ENCODE measurements at regions not wholly inside any gene's neighbourhood (a gene's known extent, or its start where the extent isn't known, plus 50 kb on each side); places are given as distances from the start of the nearest gene placed in this dataset.
"Not testable (repeated sequence)": the region's sequence is repeated elsewhere in the genome, so short reads cannot be mapped to it uniquely, and the experiment has no call there.

DNA sequence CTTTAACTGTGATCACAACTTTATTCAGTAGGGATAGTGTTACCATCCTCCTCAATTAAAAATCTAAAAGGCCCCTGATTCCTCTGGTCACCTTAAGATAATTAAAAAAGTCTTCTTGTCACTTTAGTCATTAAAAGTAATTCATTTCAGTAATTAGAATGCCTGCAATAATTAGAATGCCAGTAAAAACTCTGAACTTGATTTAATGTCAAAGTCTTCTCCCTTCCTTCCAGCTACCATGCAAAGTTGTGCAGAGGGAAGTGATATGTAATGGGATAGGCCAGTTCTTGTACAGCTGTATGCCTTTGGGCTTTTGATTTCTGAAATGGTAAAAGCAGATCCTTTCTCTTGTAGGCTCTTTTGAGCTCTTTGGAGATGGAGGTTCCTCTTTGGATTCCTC is 417.2 kb downstream of the ADAM29 start:
- Histone ChIP-seq H3K27ac (no peak overlapping the region), H3K4me1 (no peaks in the 10 kb centered on the region), H3K27me3 (no peaks in the 10 kb centered on the region), H3K4me3 (no peak overlapping the region), H3K9me3 (no peaks in the 10 kb centered on the region), H3K36me3 (no peaks in the 10 kb centered on the region)
- DNase-seq: no peak
- no peak for ATAC-seq
- TF ChIP-seq, protein P1, sequence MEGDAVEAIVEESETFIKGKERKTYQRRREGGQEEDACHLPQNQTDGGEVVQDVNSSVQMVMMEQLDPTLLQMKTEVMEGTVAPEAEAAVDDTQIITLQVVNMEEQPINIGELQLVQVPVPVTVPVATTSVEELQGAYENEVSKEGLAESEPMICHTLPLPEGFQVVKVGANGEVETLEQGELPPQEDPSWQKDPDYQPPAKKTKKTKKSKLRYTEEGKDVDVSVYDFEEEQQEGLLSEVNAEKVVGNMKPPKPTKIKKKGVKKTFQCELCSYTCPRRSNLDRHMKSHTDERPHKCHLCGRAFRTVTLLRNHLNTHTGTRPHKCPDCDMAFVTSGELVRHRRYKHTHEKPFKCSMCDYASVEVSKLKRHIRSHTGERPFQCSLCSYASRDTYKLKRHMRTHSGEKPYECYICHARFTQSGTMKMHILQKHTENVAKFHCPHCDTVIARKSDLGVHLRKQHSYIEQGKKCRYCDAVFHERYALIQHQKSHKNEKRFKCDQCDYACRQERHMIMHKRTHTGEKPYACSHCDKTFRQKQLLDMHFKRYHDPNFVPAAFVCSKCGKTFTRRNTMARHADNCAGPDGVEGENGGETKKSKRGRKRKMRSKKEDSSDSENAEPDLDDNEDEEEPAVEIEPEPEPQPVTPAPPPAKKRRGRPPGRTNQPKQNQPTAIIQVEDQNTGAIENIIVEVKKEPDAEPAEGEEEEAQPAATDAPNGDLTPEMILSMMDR (IDR thresholded peaks at IDR 0.05): no peak
- TF ChIP-seq POLR2A (IDR thresholded peaks at IDR 0.05): no peak
- intact Hi-C loops (cut with DNase I): no loop called here

DNA sequence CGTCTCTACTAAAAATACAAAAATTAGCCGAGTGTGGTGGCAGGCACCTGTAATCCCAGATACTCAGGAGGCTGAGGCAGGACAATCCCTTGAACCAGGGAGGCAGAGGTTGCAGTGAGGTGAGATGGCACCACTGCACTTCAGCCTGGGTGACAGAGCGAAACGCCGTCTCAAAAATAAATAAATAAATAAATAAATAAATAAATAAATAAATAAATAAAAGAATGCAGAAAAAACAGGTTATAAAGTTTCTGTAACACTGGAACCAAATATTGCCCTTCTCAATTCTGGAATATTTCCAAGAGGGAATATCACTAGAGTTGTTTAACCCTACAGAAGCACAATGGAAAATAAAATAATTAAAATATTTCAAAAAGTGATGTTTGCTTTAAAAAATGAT is 418.4 kb downstream of the ADAM29 start:
- H3K4me1 ChIP-seq; H3K27ac ChIP-seq; ATAC-seq; H3K9me3 ChIP-seq; H3K36me3 ChIP-seq; DNase-seq; intact Hi-C loops (cut with DNase I); H3K4me3 ChIP-seq; H3K27me3 ChIP-seq: not testable (repeated sequence)
- 85 to 96% (median 94%) methylated on average over 5 of the region's 5 CpGs for WGBS, 4 donors

DNA sequence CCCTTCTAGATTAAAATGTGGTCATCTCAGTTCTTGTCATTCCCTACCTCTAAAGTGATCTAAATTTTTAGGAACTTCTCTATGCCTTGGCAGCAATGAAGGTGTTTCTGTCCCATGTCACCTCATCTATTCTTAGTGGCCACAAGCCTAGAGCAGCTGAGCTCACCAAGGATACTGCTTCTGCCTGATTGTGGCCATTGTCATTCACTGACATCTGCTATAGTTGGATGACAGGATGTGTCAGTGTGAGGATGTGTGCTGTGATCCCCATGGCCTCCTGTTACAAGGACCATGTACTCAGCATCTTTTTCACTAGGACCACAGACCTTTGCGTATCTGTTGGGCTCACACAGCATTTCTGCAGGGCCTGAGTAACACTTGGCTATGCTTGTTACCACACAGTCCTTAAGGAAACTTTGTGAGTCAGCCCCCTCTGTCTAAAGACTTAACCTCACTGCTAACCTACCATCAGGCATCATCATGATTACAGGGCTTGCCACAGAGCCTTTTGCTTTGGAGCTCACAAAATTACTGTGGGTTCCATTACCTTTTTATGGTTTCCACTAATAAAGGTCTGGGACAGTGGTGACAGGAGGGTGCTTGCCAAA is 421.0 kb downstream of the ADAM29 start:
- DNase-seq (no peak), ATAC-seq (peak in 2 of 4 donors; percentile 70 to 90)
- no peaks in the 10 kb centered on the region for H3K27me3 ChIP-seq
- no peak for TF ChIP-seq POLR2A (IDR thresholded peaks at IDR 0.05)
- TF ChIP-seq, protein P1 (IDR thresholded peaks at IDR 0.05): no peak
- H3K4me1 ChIP-seq: no peaks in the 10 kb centered on the region
- 50 to 82% (median 63%) methylated on average over 1 of the region's 1 CpG for WGBS, 4 donors
- no peaks in the 10 kb centered on the region for H3K36me3 ChIP-seq
- H3K9me3 ChIP-seq: peaks cover 0 to 16% (median 4%) of the 10 kb centered on the region in 12 donors
- intact Hi-C loops (cut with DNase I): no loop called here
- H3K27ac ChIP-seq: no peak overlapping the region
- no peak overlapping the region for H3K4me3 ChIP-seq

DNA sequence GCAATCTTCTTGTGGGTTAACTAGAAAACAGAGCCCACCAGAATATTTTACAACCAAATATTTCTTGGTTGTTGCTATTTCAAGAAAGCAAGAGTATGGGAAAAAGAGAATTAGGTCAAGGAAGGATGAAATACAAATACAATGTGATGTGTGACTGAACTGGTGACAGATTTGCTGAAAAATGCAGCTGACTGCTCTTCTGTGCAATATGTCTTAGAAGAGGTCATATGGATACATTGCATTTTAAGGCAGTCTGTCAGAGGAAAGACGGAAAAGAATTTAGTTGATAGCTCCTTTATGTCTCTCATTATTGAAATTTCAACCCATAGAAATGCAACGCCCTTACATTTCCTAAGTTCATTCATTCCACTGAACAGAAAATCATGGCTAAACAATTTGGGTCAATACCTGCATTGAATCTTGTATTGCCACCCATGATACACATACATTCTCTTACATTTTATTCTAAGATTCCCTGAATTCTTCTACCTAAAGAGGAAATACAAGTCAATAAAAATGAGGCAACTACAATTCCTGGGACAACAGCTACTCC is 423.1 kb downstream of the ADAM29 start:
- WGBS, 4 donors: 59 to 72% (median 65%) methylated on average over 2 of the region's 2 CpGs
- TF ChIP-seq, protein P1 (IDR thresholded peaks at IDR 0.05): no peak
- TF ChIP-seq POLR2A (IDR thresholded peaks at IDR 0.05): no peak
- Histone ChIP-seq H3K4me3 (no peak overlapping the region), H3K4me1 (no peaks in the 10 kb centered on the region), H3K27me3 (no peaks in the 10 kb centered on the region), H3K27ac (no peak overlapping the region), H3K9me3 (peaks cover 0 to 23% (median 7%) of the 10 kb centered on the region in 12 donors), H3K36me3 (no peaks in the 10 kb centered on the region)
- intact Hi-C loops (cut with DNase I): no loop called here
- DNase-seq (no peak), ATAC-seq (no peak)

DNA sequence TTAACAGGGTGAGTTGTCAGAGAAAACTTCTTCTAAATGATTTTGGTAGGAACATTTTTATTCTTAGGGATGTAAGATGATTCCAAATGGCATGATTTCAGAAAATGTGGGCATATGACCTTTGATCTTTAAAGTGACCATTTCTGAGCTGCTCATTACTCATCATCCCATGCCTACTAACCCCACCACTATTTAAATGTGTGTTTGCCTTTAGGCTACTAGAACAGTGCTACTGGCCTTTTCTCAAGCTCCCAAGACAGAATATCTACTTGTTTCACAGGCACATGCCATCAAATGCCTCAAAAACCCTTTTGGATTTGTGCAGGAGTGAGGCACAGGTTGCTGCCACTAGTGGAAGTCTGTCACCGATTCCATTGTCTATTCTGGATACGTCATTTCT is 428.2 kb downstream of the ADAM29 start:
- no peak overlapping the region for H3K4me3 ChIP-seq
- intact Hi-C loops (cut with DNase I): no loop called here
- 65 to 85% (median 74%) methylated on average over 2 of the region's 2 CpGs for WGBS, 4 donors
- no peaks in the 10 kb centered on the region for H3K4me1 ChIP-seq
- DNase-seq (no peak), ATAC-seq (no peak)
- no peaks in the 10 kb centered on the region for H3K36me3 ChIP-seq
- H3K27me3 ChIP-seq: no peaks in the 10 kb centered on the region
- H3K27ac ChIP-seq: no peak overlapping the region
- TF ChIP-seq, protein P1 (IDR thresholded peaks at IDR 0.05): no peak
- peaks cover 0 to 23% (median 7%) of the 10 kb centered on the region in 12 donors for H3K9me3 ChIP-seq
